ENCODE measurements at regions not wholly inside any gene's neighbourhood (a gene's known extent, or its start where the extent isn't known, plus 50 kb on each side); places are given as distances from the start of the nearest gene placed in this dataset.

DNA sequence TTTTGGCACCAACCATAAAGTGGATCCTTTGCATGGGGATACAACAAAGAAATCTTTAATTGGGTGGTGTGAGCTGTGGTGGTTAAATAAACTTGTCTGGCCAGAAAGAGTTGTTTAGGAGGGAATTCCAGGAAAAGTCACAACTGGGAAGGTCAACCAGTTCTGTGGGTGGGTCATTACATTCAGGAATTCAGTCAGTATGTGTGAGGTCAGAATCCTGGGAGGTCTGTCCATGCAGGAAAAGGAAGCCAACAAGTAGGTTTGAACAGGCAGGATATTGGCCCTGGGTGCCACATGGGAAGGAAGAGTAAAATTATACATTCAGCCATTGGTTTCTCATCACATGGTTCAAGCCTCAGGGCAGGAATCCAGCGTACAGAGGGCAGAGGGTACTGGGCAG is 162.3 kb upstream of the ADAMTS5 start:
- Histone ChIP-seq H3K9me3 (ENCODE audit: low read depth, low read length, poor library complexity, severe bottlenecking) (no peaks in the 10 kb centered on the region), H3K27ac (ENCODE audit: low read depth, low read length, poor library complexity, severe bottlenecking) (no peak overlapping the region), H3K27me3 (replicated peaks; ENCODE audit: insufficient read depth, low read depth, low read length, poor library complexity) (no peaks in the 10 kb centered on the region), H3K4me1 (ENCODE audit: insufficient read depth, low read length, poor library complexity, severe bottlenecking) (no peaks in the 10 kb centered on the region), H3K4me3 (ENCODE audit: low read depth, low read length, poor library complexity, severe bottlenecking) (no peak overlapping the region), H3K36me3 (ENCODE audit: insufficient read depth, low read length, poor library complexity, severe bottlenecking) (no peaks in the 10 kb centered on the region)
- intact Hi-C loops (cut with micrococcal nuclease; ENCODE audit: unreplicated experiment) = no loop called here
- CTCF ChIA-PET = no interaction called here
- TF ChIP-seq, protein P1, sequence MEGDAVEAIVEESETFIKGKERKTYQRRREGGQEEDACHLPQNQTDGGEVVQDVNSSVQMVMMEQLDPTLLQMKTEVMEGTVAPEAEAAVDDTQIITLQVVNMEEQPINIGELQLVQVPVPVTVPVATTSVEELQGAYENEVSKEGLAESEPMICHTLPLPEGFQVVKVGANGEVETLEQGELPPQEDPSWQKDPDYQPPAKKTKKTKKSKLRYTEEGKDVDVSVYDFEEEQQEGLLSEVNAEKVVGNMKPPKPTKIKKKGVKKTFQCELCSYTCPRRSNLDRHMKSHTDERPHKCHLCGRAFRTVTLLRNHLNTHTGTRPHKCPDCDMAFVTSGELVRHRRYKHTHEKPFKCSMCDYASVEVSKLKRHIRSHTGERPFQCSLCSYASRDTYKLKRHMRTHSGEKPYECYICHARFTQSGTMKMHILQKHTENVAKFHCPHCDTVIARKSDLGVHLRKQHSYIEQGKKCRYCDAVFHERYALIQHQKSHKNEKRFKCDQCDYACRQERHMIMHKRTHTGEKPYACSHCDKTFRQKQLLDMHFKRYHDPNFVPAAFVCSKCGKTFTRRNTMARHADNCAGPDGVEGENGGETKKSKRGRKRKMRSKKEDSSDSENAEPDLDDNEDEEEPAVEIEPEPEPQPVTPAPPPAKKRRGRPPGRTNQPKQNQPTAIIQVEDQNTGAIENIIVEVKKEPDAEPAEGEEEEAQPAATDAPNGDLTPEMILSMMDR (conservative IDR thresholded peaks at IDR 0.05; ENCODE audit: low read depth, low read length) = no peak
- TF ChIP-seq EZH2 (IDR thresholded peaks at IDR 0.05; ENCODE audit: borderline replicate concordance, low read depth, low read length, poor library complexity, severe bottlenecking) = no peak
- no peak for DNase-seq (ENCODE audit: low spot score)
- no TSS peak for BruUV-seq (replicated peaks)
- POLR2A ChIA-PET (ENCODE audit: low non-redundant PET) = no interaction called here

DNA sequence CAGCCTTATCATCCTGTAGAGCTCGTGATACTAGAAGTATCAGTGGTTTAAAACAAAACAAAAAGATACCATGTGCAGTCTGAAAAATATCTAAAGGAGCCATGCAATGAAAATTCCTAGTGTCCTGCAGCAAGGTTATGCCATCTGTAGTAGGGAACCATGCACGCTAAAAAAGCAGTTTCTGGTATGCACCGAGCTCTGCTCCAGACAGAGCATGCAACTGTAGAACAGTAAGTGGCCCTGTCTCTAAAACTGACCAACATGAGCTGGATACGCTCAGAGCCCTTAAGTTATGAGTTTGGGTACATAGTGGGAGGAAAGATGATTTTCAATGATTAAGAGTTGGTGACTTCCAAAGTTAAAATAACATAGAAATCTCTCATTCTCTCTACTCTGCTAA is 159.3 kb upstream of the ADAMTS5 start:
- BruUV-seq (replicated peaks) = no TSS peak
- TF ChIP-seq EZH2 (IDR thresholded peaks at IDR 0.05; ENCODE audit: borderline replicate concordance, low read depth, low read length, poor library complexity, severe bottlenecking) = no peak
- TF ChIP-seq, protein P1 (conservative IDR thresholded peaks at IDR 0.05; ENCODE audit: low read depth, low read length) = no peak
- ChIA-PET CTCF (no interaction called here), POLR2A (ENCODE audit: low non-redundant PET) (no interaction called here)
- intact Hi-C loops (cut with micrococcal nuclease; ENCODE audit: unreplicated experiment) = no loop called here
- no peaks in the 10 kb centered on the region for H3K4me1 ChIP-seq (ENCODE audit: insufficient read depth, low read length, poor library complexity, severe bottlenecking)
- H3K4me3 ChIP-seq (ENCODE audit: low read depth, low read length, poor library complexity, severe bottlenecking) = no peak overlapping the region
- H3K27me3 ChIP-seq (replicated peaks; ENCODE audit: insufficient read depth, low read depth, low read length, poor library complexity) = no peaks in the 10 kb centered on the region
- no peaks in the 10 kb centered on the region for H3K9me3 ChIP-seq (ENCODE audit: low read depth, low read length, poor library complexity, severe bottlenecking)
- DNase-seq (ENCODE audit: low spot score) = no peak
- no peaks in the 10 kb centered on the region for H3K36me3 ChIP-seq (ENCODE audit: insufficient read depth, low read length, poor library complexity, severe bottlenecking)
- H3K27ac ChIP-seq (ENCODE audit: low read depth, low read length, poor library complexity, severe bottlenecking) = no peak overlapping the region

DNA sequence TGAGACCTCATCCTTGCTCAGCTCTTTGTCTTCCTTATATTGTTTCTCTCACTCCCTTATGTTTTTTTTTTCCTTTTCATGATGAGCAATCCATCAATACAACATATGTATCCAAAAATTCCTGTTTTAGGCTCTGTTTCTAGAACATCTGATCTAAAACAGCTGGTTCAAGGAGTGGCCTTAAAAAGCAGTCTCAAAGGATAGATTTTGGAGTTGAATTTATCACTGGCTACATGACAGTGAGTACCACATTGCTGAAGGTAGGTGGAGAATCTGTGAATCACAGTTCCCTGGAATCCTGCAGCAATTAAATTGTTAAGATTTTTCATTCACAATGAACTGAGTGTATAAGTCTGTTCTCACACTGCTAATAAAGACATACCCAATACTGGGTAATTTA is 155.8 kb upstream of the ADAMTS5 start:
- ChIA-PET POLR2A (ENCODE audit: low non-redundant PET) (no interaction called here), CTCF (no interaction called here)
- no peaks in the 10 kb centered on the region for H3K36me3 ChIP-seq (ENCODE audit: insufficient read depth, low read length, poor library complexity, severe bottlenecking)
- no peak for DNase-seq (ENCODE audit: low spot score)
- no peak overlapping the region for H3K27ac ChIP-seq (ENCODE audit: low read depth, low read length, poor library complexity, severe bottlenecking)
- intact Hi-C loops (cut with micrococcal nuclease; ENCODE audit: unreplicated experiment) = no loop called here
- no TSS peak for BruUV-seq (replicated peaks)
- no peak overlapping the region for H3K4me3 ChIP-seq (ENCODE audit: low read depth, low read length, poor library complexity, severe bottlenecking)
- H3K27me3 ChIP-seq (replicated peaks; ENCODE audit: insufficient read depth, low read depth, low read length, poor library complexity) = no peaks in the 10 kb centered on the region
- no peaks in the 10 kb centered on the region for H3K4me1 ChIP-seq (ENCODE audit: insufficient read depth, low read length, poor library complexity, severe bottlenecking)
- H3K9me3 ChIP-seq (ENCODE audit: low read depth, low read length, poor library complexity, severe bottlenecking) = no peaks in the 10 kb centered on the region
- TF ChIP-seq, protein P1 (conservative IDR thresholded peaks at IDR 0.05; ENCODE audit: low read depth, low read length) = no peak
- TF ChIP-seq EZH2 (IDR thresholded peaks at IDR 0.05; ENCODE audit: borderline replicate concordance, low read depth, low read length, poor library complexity, severe bottlenecking) = no peak

Measured in A673 (cell line).